MM.1S (cell line): ENCODE measurements at regions not wholly inside any gene's neighbourhood (a gene's known extent, or its start where the extent isn't known, plus 50 kb on each side); places are given as distances from the start of the nearest gene placed in this dataset.

Experiments used
- EZH2 ChIP-seq: fragments of 300-600 bp; sonication (generic); optimal IDR thresholded peaks from 2 replicates; pipeline ENCODE3; 2017; ENCODE audit warnings: low read depth, mild to moderate bottlenecking, antibody characterized with exemption, low read length, mixed read lengths
- EZH2phosphoT487 ChIP-seq: fragments of 300-600 bp; sonication (generic); IDR thresholded peaks from 2 replicates; pipeline ENCODE4 v1.6.1; 2018; ENCODE audit warnings: antibody characterized with exemption, low read length
- TF ChIP-seq, protein P1 (sequence below): fragments of 300-600 bp; sonication (generic); IDR thresholded peaks from 2 replicates; pipeline ENCODE4 v1.5.1; 2016; ENCODE audit warnings: antibody characterized with exemption, low read length, mixed read lengths

GRCh38 chr18:22106536-22107292 is 62.7 kb upstream of the GATA6 start:
- TF ChIP-seq, protein P1, sequence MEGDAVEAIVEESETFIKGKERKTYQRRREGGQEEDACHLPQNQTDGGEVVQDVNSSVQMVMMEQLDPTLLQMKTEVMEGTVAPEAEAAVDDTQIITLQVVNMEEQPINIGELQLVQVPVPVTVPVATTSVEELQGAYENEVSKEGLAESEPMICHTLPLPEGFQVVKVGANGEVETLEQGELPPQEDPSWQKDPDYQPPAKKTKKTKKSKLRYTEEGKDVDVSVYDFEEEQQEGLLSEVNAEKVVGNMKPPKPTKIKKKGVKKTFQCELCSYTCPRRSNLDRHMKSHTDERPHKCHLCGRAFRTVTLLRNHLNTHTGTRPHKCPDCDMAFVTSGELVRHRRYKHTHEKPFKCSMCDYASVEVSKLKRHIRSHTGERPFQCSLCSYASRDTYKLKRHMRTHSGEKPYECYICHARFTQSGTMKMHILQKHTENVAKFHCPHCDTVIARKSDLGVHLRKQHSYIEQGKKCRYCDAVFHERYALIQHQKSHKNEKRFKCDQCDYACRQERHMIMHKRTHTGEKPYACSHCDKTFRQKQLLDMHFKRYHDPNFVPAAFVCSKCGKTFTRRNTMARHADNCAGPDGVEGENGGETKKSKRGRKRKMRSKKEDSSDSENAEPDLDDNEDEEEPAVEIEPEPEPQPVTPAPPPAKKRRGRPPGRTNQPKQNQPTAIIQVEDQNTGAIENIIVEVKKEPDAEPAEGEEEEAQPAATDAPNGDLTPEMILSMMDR: no peak
- no peak for TF ChIP-seq EZH2
- no peak for TF ChIP-seq EZH2phosphoT487
